ENCODE measurements at regions not wholly inside any gene's neighbourhood (a gene's known extent, or its start where the extent isn't known, plus 50 kb on each side); places are given as distances from the start of the nearest gene placed in this dataset.

- 92 to 96% (median 95%) methylated on average over 2 of the region's 2 CpGs for WGBS, 3 donors
- no peak overlapping the region for H3K4me3 ChIP-seq
- DNase-seq: no peak
- no peaks in the 10 kb centered on the region for H3K4me1 ChIP-seq
- TF ChIP-seq, protein P1, sequence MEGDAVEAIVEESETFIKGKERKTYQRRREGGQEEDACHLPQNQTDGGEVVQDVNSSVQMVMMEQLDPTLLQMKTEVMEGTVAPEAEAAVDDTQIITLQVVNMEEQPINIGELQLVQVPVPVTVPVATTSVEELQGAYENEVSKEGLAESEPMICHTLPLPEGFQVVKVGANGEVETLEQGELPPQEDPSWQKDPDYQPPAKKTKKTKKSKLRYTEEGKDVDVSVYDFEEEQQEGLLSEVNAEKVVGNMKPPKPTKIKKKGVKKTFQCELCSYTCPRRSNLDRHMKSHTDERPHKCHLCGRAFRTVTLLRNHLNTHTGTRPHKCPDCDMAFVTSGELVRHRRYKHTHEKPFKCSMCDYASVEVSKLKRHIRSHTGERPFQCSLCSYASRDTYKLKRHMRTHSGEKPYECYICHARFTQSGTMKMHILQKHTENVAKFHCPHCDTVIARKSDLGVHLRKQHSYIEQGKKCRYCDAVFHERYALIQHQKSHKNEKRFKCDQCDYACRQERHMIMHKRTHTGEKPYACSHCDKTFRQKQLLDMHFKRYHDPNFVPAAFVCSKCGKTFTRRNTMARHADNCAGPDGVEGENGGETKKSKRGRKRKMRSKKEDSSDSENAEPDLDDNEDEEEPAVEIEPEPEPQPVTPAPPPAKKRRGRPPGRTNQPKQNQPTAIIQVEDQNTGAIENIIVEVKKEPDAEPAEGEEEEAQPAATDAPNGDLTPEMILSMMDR (IDR thresholded peaks at IDR 0.05): no peak
- no peaks in the 10 kb centered on the region for H3K9me3 ChIP-seq
- H3K27ac ChIP-seq: no peak overlapping the region
- H3K27me3 ChIP-seq (ENCODE audit: insufficient read depth in 3 of 3, low read length in 2 of 3): no peaks in the 10 kb centered on the region
- ATAC-seq: no peak
- intact Hi-C loops (cut with DNase I): no loop called here
- H3K36me3 ChIP-seq (ENCODE audit: insufficient read depth in 1 of 2, low read depth in 1 of 2): no peaks in the 10 kb centered on the region
Observed at GRCh38 chr2:215687149-215688031, 251.5 kb upstream of the FN1 start.

DNA sequence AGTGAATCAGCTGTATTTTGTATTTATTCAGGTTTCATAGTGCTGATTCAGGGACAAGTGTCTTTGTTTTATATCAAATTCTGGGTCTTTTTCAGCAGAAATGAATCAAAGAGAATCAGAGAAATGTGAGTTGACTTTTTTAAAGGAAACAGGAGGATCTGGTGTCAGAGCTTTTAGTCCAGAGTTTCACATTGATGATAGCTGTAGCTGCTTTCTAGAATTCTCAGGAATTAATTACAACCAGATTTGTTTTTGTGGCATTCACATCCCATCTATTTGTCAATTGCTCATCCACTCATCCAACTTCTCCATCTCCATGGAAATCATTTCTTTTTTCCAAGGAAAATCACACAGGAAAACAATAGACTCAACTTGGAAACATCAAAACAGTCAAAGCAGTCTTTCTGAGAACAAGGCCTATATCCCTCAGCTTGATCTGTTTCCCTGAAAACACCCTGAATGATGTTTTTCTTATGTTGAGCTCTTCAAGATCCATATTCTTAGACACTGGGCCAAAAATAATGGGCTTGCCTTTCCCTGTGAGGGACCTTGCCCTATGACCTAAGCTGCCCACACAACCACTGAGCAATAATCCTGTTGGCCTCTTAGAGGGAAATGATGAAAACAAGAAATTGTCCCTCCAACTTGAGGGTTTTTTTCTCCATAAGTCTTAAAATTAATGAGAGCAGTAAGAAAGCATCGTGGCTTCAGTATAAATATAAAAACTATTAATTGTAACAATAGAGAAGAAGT, 249.5 kb upstream of the FN1 start:
- no peaks in the 10 kb centered on the region for H3K9me3 ChIP-seq
- 72 to 90% (median 81%) methylated on average over 1 of the region's 1 CpG for WGBS, 3 donors
- ATAC-seq (no peak), DNase-seq (no peak)
- H3K36me3 ChIP-seq (ENCODE audit: insufficient read depth in 1 of 2, low read depth in 1 of 2): no peaks in the 10 kb centered on the region
- H3K27me3 ChIP-seq (ENCODE audit: insufficient read depth in 3 of 3, low read length in 2 of 3): no peaks in the 10 kb centered on the region
- TF ChIP-seq, protein P1 (IDR thresholded peaks at IDR 0.05): no peak
- H3K4me1 ChIP-seq: no peaks in the 10 kb centered on the region
- H3K4me3 ChIP-seq: no peak overlapping the region
- H3K27ac ChIP-seq: no peak overlapping the region
- intact Hi-C loops (cut with DNase I): no loop called here

DNA sequence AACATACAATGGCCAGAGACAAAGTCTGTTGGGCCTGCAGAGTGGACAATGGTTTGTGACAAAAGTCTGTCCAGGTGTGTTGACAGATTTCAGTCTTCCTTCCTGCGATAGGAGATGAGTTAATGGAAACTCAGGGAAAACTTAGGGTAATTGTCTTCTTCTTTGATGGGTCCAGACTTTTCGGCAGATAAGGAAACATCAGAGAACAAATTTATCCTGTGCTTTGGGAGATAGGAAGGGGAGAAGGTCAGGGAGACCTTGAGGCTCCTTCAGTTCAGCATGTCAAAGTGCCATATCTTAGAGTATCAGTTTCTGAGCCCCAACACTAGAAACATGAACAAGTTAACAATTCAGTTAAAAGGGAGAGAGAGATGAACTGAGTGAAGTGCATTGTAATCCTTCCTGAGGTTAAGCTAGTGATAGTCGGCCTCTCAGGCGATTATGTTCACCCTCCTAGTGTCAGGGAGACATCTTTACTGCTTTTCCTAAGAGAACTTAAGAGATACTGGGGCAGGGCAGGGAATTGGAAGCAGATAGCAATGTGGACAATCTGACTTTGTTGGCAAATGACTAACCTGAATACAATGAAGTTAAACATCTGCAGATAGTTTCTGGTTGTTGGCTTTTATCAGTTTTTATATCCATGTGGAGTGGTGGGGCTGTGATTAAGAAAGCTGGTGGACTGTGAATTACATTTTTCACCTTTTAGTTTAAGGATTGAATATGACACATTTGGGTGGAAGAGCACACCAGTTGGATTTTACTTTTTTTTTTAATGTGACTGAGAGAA, 248.8 kb upstream of the FN1 start:
- TF ChIP-seq, protein P1 (IDR thresholded peaks at IDR 0.05): no peak
- ATAC-seq (no peak), DNase-seq (no peak)
- Histone ChIP-seq H3K4me3 (no peak overlapping the region), H3K27ac (no peak overlapping the region), H3K36me3 (ENCODE audit: insufficient read depth in 1 of 2, low read depth in 1 of 2) (no peaks in the 10 kb centered on the region), H3K27me3 (ENCODE audit: insufficient read depth in 3 of 3, low read length in 2 of 3) (no peaks in the 10 kb centered on the region), H3K9me3 (no peaks in the 10 kb centered on the region), H3K4me1 (no peaks in the 10 kb centered on the region)
- WGBS, 3 donors: 79 to 84% (median 81%) methylated on average over 4 of the region's 4 CpGs
- intact Hi-C loops (cut with DNase I): no loop called here

DNA sequence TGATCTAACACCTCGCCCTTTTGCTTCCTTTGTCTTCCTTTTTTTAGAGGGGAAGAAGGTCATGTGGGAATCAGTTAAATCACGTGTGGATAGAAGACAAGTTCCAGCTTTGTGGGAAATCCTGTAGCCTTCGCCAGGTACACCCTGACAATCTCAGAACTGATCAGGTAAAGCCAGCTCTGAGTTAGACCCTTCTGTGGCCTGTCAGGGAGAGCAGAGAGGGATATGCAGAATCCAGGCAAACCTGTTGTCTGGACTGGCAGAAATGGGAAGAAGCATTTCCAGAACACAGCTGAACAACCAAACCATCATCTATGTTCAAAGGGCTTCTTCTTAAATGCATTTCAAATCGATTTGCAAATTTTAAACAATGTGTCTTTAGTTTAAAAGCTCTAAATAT, 247.4 kb upstream of the FN1 start:
- Histone ChIP-seq H3K36me3 (ENCODE audit: insufficient read depth in 1 of 2, low read depth in 1 of 2) (no peaks in the 10 kb centered on the region), H3K4me1 (no peaks in the 10 kb centered on the region), H3K27ac (no peak overlapping the region), H3K9me3 (no peaks in the 10 kb centered on the region), H3K27me3 (ENCODE audit: insufficient read depth in 3 of 3, low read length in 2 of 3) (no peaks in the 10 kb centered on the region), H3K4me3 (no peak overlapping the region)
- DNase-seq (no peak), ATAC-seq (no peak)
- TF ChIP-seq, protein P1 (IDR thresholded peaks at IDR 0.05): no peak
- intact Hi-C loops (cut with DNase I): no loop called here
- WGBS, 3 donors: 81 to 89% (median 83%) methylated on average over 4 of the region's 4 CpGs

All from psoas muscle (tissue), 7 donors.